ENCODE measurements at regions not wholly inside any gene's neighbourhood (a gene's known extent, or its start where the extent isn't known, plus 50 kb on each side); places are given as distances from the start of the nearest gene placed in this dataset.

- no peak for TF ChIP-seq POLR2A (IDR thresholded peaks at IDR 0.05)
- no peak for TF ChIP-seq CTCF (IDR thresholded peaks at IDR 0.05)
Measured at GRCh38 chr9:106019702-106020101, 325.4 kb downstream of the TMEM38B start.
